Right lobe of liver (tissue), 6 donors: ENCODE measurements at regions not wholly inside any gene's neighbourhood (a gene's known extent, or its start where the extent isn't known, plus 50 kb on each side); places are given as distances from the start of the nearest gene placed in this dataset.

Source experiments
- ATAC-seq, 4 donors: fragments of 200-7000 bp; cut with Tn5 transposase; one replicate each; pipeline ENCODE4 v1.9.1; 2020; ENCODE audit warnings: mild to moderate bottlenecking in 4 of 4, moderate library complexity in 4 of 4
- DNase-seq, 3 donors: peaks; one replicate each; pipeline ENCODE4 v3.0.0-alpha.2; 2020
- H3K27ac ChIP-seq, 3 donors: fragments of 200-600 bp; one replicate each; pipeline ENCODE4 v1.8.0; 2022
- H3K27me3 ChIP-seq, 2 donors: fragments of 200-600 bp; one replicate each; pipeline ENCODE4 v1.8.0; 2022
- H3K36me3 ChIP-seq, 4 donors: fragments of 200-600 bp; sonication (generic) in 1 of 4; one replicate each; pipeline versions ENCODE4 v1.5.1 to v1.8.0; 2017 to 2022; ENCODE audit warnings: control low read depth in 1 of 4
- H3K4me1 ChIP-seq, 4 donors: fragments of 200-600 bp; sonication (generic) in 1 of 4; one replicate each; pipeline versions ENCODE4 v1.5.1 to v1.8.0; 2017 to 2022; ENCODE audit warnings: control low read depth in 1 of 4
- H3K4me3 ChIP-seq, 3 donors: fragments of 200-600 bp; one replicate each; pipeline ENCODE4 v1.8.0; 2022
- H3K9me3 ChIP-seq, 4 donors: fragments of 200-600 bp; sonication (generic) in 1 of 4; one replicate each; pipeline versions ENCODE4 v1.5.1 to v1.8.0; 2017 to 2022; ENCODE audit warnings: control low read depth in 1 of 4
- POLR2A ChIP-seq: fragments of 450-650 bp; IDR thresholded peaks from one replicate; pipeline ENCODE4 v1.6.1; 2017; ENCODE audit warnings: antibody characterized with exemption, mild to moderate bottlenecking
- WGBS: methylation state at CpG from one replicate; pipeline ENCODE4 v1.1.6; 2018; ENCODE audit warnings: low coverage, low lambda C conversion rate; ENCODE audit not compliant: insufficient coverage; ENCODE audit errors: missing lambda C conversion rate; 5-methylcytosine and 5-hydroxymethylcytosine counted together
- intact Hi-C, 2 donors: fragments of 100-400 bp; cut with DNase I; formaldehyde crosslinking; loops; one replicate each; pipeline versions ENCODE4 v1.11.2 to v1.14.1; 2022
- TF ChIP-seq, protein P1 (sequence below), 4 donors: fragments of 200-600 bp in 3 of 4; fragments of 450-650 bp in 1 of 4; IDR thresholded peaks; one replicate each; pipeline versions ENCODE4 v1.5.1 to v1.8.0; 2016 to 2022; ENCODE audit warnings: antibody characterized with exemption in 4 of 4, mild to moderate bottlenecking in 2 of 4
- donor health status: DM: no; HTN: yes; CAD: no.
- donor health status: DM: no; HTN: no; CAD: no.
- donor health status: DM: no; HTN: no; CAD: no.
- donor health status: DM: no; HTN: yes; CAD: no.
- donor health status: DM: no; HTN: yes; CAD: no.

DNA sequence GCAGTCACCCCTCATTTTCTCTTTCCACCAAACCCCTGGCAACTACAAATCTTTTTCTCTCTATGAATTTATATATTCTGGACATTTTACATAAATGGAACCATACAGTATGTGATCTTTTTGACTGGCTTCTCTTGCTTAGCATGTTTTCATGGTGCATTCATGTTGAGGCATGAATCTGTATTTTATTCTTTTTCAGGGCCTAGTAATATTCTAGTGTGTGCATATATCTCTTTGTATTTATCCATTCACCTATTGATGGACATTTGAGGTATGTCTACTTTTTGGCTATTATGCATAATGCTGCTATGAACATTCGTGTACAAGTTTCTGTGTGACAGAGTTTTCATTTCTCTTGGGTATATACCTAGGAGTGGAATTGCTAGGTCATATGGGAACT is 78.2 kb downstream of the HACD1 start:
- Histone ChIP-seq H3K36me3 (no peaks in the 10 kb centered on the region), H3K27me3 (no peaks in the 10 kb centered on the region), H3K4me3 (no peak overlapping the region), H3K9me3 (no peaks in the 10 kb centered on the region), H3K27ac (no peak overlapping the region), H3K4me1 (no peaks in the 10 kb centered on the region)
- 62% methylated on average over 1 of the region's 1 CpG for WGBS
- DNase-seq, result no peak
- intact Hi-C loops, result no loop called here
- no peak for TF ChIP-seq POLR2A
- TF ChIP-seq, protein P1, sequence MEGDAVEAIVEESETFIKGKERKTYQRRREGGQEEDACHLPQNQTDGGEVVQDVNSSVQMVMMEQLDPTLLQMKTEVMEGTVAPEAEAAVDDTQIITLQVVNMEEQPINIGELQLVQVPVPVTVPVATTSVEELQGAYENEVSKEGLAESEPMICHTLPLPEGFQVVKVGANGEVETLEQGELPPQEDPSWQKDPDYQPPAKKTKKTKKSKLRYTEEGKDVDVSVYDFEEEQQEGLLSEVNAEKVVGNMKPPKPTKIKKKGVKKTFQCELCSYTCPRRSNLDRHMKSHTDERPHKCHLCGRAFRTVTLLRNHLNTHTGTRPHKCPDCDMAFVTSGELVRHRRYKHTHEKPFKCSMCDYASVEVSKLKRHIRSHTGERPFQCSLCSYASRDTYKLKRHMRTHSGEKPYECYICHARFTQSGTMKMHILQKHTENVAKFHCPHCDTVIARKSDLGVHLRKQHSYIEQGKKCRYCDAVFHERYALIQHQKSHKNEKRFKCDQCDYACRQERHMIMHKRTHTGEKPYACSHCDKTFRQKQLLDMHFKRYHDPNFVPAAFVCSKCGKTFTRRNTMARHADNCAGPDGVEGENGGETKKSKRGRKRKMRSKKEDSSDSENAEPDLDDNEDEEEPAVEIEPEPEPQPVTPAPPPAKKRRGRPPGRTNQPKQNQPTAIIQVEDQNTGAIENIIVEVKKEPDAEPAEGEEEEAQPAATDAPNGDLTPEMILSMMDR (IDR thresholded peaks at IDR 0.05), result no peak
- ATAC-seq, result no peak

- ATAC-seq (no peak), DNase-seq (no peak)
- no peaks in the 10 kb centered on the region for H3K4me1 ChIP-seq
- H3K4me3 ChIP-seq, result no peak overlapping the region
- intact Hi-C loops, result no loop called here
- H3K9me3 ChIP-seq, result no peaks in the 10 kb centered on the region
- no peak overlapping the region for H3K27ac ChIP-seq
- TF ChIP-seq, protein P1 (IDR thresholded peaks at IDR 0.05), result no peak
- no peak for TF ChIP-seq POLR2A
- H3K27me3 ChIP-seq, result no peaks in the 10 kb centered on the region
- no peaks in the 10 kb centered on the region for H3K36me3 ChIP-seq
- WGBS, result 60% methylated on average over 7 of the region's 7 CpGs
Measured at GRCh38 chr10:17537281-17537680, 79.9 kb downstream of the HACD1 start.

DNA sequence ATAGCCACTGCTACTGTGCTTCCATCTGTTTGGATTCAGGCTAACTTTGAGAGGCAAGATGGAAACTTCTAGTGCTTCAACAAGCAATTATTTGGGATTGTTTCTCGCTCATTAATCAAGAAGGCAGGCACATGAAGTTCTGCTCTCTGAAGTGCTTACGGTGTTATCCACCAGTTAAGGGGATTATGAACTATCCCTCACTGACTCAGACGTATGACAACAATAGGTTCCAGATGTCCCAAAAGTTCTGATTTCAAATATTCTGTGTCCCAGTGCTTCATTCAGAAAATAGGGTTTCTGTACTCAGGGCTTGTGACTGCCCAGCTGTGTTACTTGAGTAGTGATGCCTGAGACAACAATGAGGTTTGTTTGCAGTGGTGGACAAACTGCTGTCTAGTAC is 81.0 kb downstream of the HACD1 start:
- no peak overlapping the region for H3K4me3 ChIP-seq
- intact Hi-C loops, result no loop called here
- no peaks in the 10 kb centered on the region for H3K9me3 ChIP-seq
- no peak for TF ChIP-seq POLR2A
- TF ChIP-seq, protein P1 (IDR thresholded peaks at IDR 0.05), result no peak
- WGBS, result 83% methylated on average over 3 of the region's 3 CpGs
- no peak overlapping the region for H3K27ac ChIP-seq
- no peaks in the 10 kb centered on the region for H3K4me1 ChIP-seq
- DNase-seq, result no peak
- ATAC-seq, result no peak
- no peaks in the 10 kb centered on the region for H3K36me3 ChIP-seq
- H3K27me3 ChIP-seq, result no peaks in the 10 kb centered on the region

DNA sequence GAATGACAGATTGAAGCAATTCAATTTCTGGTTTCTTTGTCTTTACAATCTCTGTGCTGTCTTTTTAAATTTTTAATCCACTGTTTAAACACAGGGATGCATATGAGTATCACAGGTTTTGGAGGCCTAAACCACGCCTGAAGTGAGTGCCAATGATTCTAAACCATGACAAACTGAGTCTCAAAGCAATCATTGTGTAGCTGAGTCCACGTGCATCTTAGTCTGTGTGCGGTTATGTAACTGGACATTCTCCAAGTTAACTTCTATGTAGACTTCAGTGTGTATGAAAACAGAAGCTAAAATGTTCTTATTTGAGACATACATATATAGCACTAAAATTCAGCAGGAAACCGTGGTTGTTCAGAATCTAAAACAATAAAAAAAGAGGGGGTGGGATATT is 79.3 kb upstream of the ST8SIA6 start:
- Histone ChIP-seq H3K4me3 (no peak overlapping the region), H3K27ac (no peak overlapping the region), H3K36me3 (no peaks in the 10 kb centered on the region), H3K27me3 (no peaks in the 10 kb centered on the region), H3K4me1 (no peaks in the 10 kb centered on the region), H3K9me3 (no peaks in the 10 kb centered on the region)
- DNase-seq (no peak), ATAC-seq (no peak)
- TF ChIP-seq, protein P1 (IDR thresholded peaks at IDR 0.05), result no peak
- no peak for TF ChIP-seq POLR2A
- 38% methylated on average over 4 of the region's 4 CpGs for WGBS
- intact Hi-C loops, result no loop called here

GRCh38 chr10:17528306-17528862 is 74.0 kb upstream of the ST8SIA6 start:
- Histone ChIP-seq H3K9me3 (no peaks in the 10 kb centered on the region), H3K4me3 (no peak overlapping the region), H3K36me3 (no peaks in the 10 kb centered on the region), H3K27ac (no peak overlapping the region), H3K4me1 (no peaks in the 10 kb centered on the region), H3K27me3 (no peaks in the 10 kb centered on the region)
- ATAC-seq (no peak), DNase-seq (no peak)
- no peak for TF ChIP-seq POLR2A
- TF ChIP-seq, protein P1 (IDR thresholded peaks at IDR 0.05), result no peak
- WGBS, result 55% methylated on average over 3 of the region's 3 CpGs
- intact Hi-C loops, result no loop called here
